Gastroesophageal sphincter (tissue), 4 donors: ENCODE measurements at regions not wholly inside any gene's neighbourhood (a gene's known extent, or its start where the extent isn't known, plus 50 kb on each side); places are given as distances from the start of the nearest gene placed in this dataset.
"Not testable (repeated sequence)": the region's sequence is repeated elsewhere in the genome, so short reads cannot be mapped to it uniquely, and the experiment has no call there.

Experiments
- ATAC-seq: fragments of 150-250 bp; one replicate; pipeline ENCODE4 v1.9.1; 2016; ENCODE audit warnings: mild to moderate bottlenecking, moderate library complexity
- H3K27ac ChIP-seq, 4 donors: fragments of 200-600 bp; sonication (generic) in 3 of 4; 1 replicate in 3 of 4; 2 replicates in 1 of 4; pipeline ENCODE4 v1.5.1; 2016 to 2019
- H3K27me3 ChIP-seq: fragments of 200-600 bp; sonication (generic); one replicate; pipeline ENCODE4 v1.5.1; 2019
- H3K36me3 ChIP-seq, 2 donors: fragments of 200-600 bp; sonication (generic); one replicate each; pipeline ENCODE4 v1.5.1; 2019; ENCODE audit warnings: control low read depth in 1 of 2
- H3K4me1 ChIP-seq, 3 donors: fragments of 200-600 bp; sonication (generic); 1 replicate in 2 of 3; 2 replicates in 1 of 3; pipeline ENCODE4 v1.5.1; 2016 to 2019; ENCODE audit warnings: control low read depth in 2 of 3
- H3K4me3 ChIP-seq, 2 donors: fragments of 200-600 bp; sonication (generic); one replicate each; pipeline ENCODE4 v1.5.1; 2019; ENCODE audit warnings: mild to moderate bottlenecking in 1 of 2, moderate library complexity in 1 of 2
- H3K9me3 ChIP-seq, 3 donors: fragments of 200-600 bp; sonication (generic); one replicate each; pipeline ENCODE4 v1.5.1; 2017 to 2019; ENCODE audit warnings: control low read depth in 2 of 3
- CTCF ChIP-seq, 4 experiments: fragments of 200-600 bp in 2 of 4; fragments of 450-650 bp in 2 of 4; sonication (generic) in 1 of 4; IDR thresholded peaks; one replicate each; pipeline ENCODE4 v1.5.1; 2017 to 2019; ENCODE audit warnings: antibody characterized with exemption in 4 of 4, mild to moderate bottlenecking in 2 of 4, moderate library complexity in 2 of 4
- EP300 ChIP-seq: sonication (generic); formaldehyde crosslinking; IDR thresholded peaks from one replicate; pipeline ENCODE4 v1.6.1; 2017; ENCODE audit warnings: antibody characterized with exemption, mild to moderate bottlenecking
- POLR2A ChIP-seq, 2 donors: fragments of 450-650 bp; IDR thresholded peaks; one replicate each; pipeline ENCODE4 v1.6.1; 2017; ENCODE audit warnings: antibody characterized with exemption in 2 of 2, mild to moderate bottlenecking in 2 of 2, moderate library complexity in 1 of 2
- POLR2AphosphoS5 ChIP-seq: sonication (generic); formaldehyde crosslinking; IDR thresholded peaks from one replicate; pipeline ENCODE4 v1.6.1; 2017; ENCODE audit warnings: antibody characterized with exemption
- WGBS, 2 donors: methylation state at CpG; one replicate each; pipeline ENCODE4 v1.1.5; 2018; ENCODE audit warnings: low coverage in 1 of 2; 5-methylcytosine and 5-hydroxymethylcytosine counted together

- Histone ChIP-seq H3K4me1 (no peaks in the 10 kb centered on the region), H3K9me3 (no peaks in the 10 kb centered on the region), H3K27me3 (no peaks in the 10 kb centered on the region), H3K4me3 (no peak overlapping the region), H3K27ac (no peak overlapping the region), H3K36me3 (no peaks in the 10 kb centered on the region)
- TF ChIP-seq EP300 (no peak), POLR2A (IDR thresholded peaks at IDR 0.05) (no peak), POLR2AphosphoS5 (no peak), CTCF (IDR thresholded peaks at IDR 0.05) (no peak)
- WGBS, 2 donors = 78 to 79% methylated on average over 5 of the region's 5 CpGs
- ATAC-seq = no peak
These were observed 126.0 kb upstream of the MITF start for GRCh38 chr3:69613286-69613685.

- no peaks in the 10 kb centered on the region for H3K36me3 ChIP-seq
- H3K9me3 ChIP-seq = no peaks in the 10 kb centered on the region
- ATAC-seq = no peak
- no peaks in the 10 kb centered on the region for H3K27me3 ChIP-seq
- TF ChIP-seq EP300 = no peak
- TF ChIP-seq CTCF (IDR thresholded peaks at IDR 0.05) = no peak
- no peak for TF ChIP-seq POLR2A (IDR thresholded peaks at IDR 0.05)
- no peak for TF ChIP-seq POLR2AphosphoS5
- 94 to 100% methylated on average over 1 to 2 of the region's 2 CpGs for WGBS, 2 donors
- no peaks in the 10 kb centered on the region for H3K4me1 ChIP-seq
- H3K27ac ChIP-seq = no peak overlapping the region
- H3K4me3 ChIP-seq = no peak overlapping the region
These were observed 126.5 kb upstream of the MITF start for GRCh38 chr3:69612791-69613190.

- not testable (repeated sequence) for H3K9me3 ChIP-seq, H3K4me3 ChIP-seq, ATAC-seq, H3K27me3 ChIP-seq, H3K27ac ChIP-seq, H3K36me3 ChIP-seq, H3K4me1 ChIP-seq
- WGBS, 2 donors = 83 to 100% methylated on average over 1 of the region's 1 CpG
These were observed 129.7 kb upstream of the MITF start for GRCh38 chr3:69609566-69609965.

- Histone ChIP-seq H3K9me3 (no peaks in the 10 kb centered on the region), H3K27me3 (no peaks in the 10 kb centered on the region), H3K27ac (peak overlapping the region in 1 of 4 donors; percentile 11), H3K4me1 (no peaks in the 10 kb centered on the region), H3K4me3 (no peak overlapping the region), H3K36me3 (no peaks in the 10 kb centered on the region)
- TF ChIP-seq POLR2A (IDR thresholded peaks at IDR 0.05) (no peak), EP300 (no peak), CTCF (IDR thresholded peaks at IDR 0.05) (no peak), POLR2AphosphoS5 (no peak)
- 83% methylated on average over 4 of the region's 4 CpGs; no CpG with 5 or more reads in 1 of the 2 donors for WGBS, 2 donors
- no peak for ATAC-seq
These were observed 131.6 kb upstream of the MITF start for GRCh38 chr3:69607466-69608305.

GRCh38 chr3:69605867-69606266 is 133.4 kb upstream of the MITF start:
- Histone ChIP-seq H3K9me3 (peaks cover 0 to 3% (median 0%) of the 10 kb centered on the region in 3 donors), H3K4me1 (no peaks in the 10 kb centered on the region), H3K27ac (no peak overlapping the region), H3K4me3 (no peak overlapping the region), H3K27me3 (no peaks in the 10 kb centered on the region), H3K36me3 (no peaks in the 10 kb centered on the region)
- no peak for ATAC-seq
- 73 to 77% methylated on average over 4 of the region's 4 CpGs for WGBS, 2 donors
- TF ChIP-seq CTCF (IDR thresholded peaks at IDR 0.05) (no peak), POLR2AphosphoS5 (no peak), EP300 (no peak), POLR2A (IDR thresholded peaks at IDR 0.05) (no peak)
